SW480 (cell line): ENCODE measurements at regions not wholly inside any gene's neighbourhood (a gene's known extent, or its start where the extent isn't known, plus 50 kb on each side); places are given as distances from the start of the nearest gene placed in this dataset.

Source experiments
- DNase-seq: peaks from one replicate; pipeline ENCODE4 v3.0.0-alpha.2; 2016; ENCODE audit warnings: low spot score

DNA sequence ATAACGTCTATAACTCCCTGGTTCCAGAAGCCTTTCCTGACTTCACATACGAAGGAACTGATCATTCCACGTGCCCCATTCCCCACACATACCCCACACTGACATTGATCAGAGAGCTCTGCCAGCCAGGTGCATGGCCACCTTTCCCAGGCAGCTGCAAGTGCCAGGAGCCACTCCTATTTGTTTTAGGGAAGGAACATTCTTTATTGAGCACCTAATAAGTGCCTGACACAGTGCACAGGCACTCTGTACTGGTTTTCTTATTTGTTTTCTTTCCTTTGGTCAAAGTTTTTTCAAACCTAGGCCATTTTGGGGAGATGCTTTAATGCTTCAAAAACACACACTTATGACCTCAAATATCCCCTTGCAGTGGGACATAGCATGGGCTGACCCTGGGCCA is 50.0 kb downstream of the PITPNM2 start:
- no peak for DNase-seq

DNA sequence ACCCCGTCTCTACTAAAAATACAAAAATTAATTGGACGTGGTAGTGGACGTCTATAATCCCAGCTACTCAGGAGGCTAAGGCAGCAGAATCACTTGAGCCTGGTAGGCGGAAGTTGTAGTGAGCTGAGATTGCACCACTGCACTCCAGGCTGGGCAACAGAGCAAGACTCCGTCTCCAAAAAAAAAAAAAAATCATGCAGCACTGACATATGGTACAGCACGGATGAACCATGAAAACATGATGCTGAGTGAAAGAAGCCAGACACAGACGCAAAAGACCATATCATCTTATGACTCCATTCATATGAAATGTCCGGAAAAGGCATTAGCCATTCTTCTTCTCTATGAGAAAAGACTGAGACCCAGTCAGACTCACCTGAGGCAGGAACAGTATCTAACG is 50.4 kb downstream of the PITPNM2 start:
- DNase-seq, result no peak

DNA sequence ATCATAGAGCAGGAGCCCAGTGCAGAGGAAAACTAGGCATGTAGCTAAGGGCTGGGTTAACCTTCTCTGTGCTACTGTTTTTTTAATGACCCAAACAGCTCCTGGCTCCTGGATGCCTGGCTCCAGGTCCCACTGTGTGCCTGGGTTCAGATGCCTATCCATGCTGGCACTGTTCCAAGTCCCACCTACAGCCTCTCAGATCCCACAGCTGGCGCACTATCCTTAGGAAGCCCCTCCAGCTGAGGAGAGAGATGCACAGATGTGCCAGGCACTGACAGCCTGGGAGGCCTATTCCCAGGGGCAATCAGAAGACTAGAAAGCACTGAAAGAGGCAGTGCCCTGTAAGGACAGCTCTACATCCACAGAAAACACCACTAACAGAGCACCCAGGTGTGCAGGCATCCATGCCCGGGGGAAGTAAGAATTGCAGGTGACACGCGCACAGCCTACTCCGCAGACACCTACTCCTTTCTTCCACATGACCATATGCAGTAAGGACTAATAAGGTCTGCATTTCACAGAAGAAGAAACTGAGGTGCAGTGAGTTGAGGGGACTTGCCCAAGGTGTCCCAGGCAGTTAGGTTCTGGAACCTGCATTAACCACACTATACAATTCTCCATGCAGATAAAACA is 51.2 kb downstream of the PITPNM2 start:
- DNase-seq, result no peak

DNA sequence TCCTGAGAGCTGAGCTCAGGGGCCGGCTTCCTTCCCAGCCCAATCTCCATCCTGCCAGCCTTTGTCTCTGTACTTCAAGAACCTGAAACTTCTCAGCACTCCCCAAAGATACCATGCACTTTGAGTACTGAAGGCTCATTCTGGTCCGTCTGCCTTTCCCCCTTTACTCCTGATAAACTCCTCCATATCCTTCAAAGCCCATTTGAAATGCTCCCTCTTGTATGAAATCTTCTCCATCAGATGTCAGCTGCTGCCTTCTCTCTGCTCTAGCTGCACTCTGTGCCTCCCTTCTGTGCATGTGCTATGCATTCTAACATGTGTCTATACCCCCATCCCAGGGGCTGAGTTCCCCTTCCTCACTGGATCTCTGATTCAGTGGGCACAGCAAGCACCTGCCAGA is 52.1 kb downstream of the PITPNM2 start:
- DNase-seq, result no peak

DNA sequence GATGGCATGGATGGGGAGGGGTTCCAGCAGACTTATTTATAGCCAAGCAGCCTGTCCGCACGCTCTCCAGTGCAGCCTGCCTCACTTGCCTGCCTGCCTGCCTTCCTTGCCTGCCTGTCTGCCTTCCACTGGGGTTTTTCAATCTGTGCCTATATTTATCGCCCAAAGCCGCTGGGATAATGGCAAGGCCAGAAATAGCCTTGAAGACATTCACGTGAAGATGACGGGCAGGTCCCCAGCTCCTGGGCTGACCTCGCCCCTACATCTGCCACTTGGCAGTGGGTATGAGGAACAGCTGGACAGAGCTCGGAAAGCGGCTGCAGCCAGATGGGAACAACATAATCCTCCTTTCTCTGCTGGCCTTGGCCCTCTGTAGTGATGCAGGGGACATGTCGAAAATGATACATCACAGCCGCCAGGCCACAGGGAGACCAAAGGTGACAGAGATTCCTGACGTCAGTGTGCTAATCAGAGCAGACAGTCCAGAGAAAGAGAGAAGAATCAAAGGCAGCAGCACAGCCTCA is 53.3 kb downstream of the PITPNM2 start:
- no peak for DNase-seq

DNA sequence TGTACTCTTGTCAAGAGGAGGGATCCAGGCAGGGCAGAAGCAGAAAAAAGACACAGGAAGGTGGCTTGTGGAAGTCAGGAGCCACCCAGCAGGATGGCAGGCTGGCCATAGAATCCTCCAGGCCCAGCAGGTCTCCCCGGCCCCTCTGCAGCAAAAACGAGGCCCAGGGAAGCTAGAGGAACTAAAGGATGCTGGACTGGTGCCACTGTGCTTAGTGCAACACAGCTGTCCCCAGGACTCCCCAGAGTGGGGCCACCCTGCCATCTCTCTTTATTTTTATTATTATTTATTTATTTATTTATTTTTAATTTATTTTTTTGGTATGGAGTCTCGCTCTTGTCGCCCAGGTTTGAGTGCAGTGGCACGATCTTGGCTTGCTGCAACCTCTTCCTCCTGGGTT is 54.1 kb downstream of the PITPNM2 start:
- no peak for DNase-seq

DNA sequence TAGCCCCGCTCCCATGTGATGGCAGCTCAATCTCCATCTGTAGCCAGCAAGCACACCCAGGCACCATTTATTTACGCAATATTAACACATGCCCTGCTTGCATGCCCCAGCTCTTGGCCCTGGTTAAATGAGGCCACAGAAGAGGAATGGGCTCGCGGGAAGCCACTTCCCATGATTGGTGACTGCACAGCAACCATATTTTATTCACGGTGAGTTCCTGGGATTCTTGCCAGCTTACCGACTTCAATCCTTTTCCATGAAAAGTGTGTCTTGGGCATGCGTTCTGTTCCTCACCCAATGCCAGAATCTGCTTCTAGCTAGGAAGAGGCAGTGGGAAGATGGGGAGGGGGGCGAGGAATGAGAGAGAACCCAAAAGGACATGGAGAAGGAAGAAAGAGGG is 54.7 kb downstream of the PITPNM2 start:
- no peak for DNase-seq

DNA sequence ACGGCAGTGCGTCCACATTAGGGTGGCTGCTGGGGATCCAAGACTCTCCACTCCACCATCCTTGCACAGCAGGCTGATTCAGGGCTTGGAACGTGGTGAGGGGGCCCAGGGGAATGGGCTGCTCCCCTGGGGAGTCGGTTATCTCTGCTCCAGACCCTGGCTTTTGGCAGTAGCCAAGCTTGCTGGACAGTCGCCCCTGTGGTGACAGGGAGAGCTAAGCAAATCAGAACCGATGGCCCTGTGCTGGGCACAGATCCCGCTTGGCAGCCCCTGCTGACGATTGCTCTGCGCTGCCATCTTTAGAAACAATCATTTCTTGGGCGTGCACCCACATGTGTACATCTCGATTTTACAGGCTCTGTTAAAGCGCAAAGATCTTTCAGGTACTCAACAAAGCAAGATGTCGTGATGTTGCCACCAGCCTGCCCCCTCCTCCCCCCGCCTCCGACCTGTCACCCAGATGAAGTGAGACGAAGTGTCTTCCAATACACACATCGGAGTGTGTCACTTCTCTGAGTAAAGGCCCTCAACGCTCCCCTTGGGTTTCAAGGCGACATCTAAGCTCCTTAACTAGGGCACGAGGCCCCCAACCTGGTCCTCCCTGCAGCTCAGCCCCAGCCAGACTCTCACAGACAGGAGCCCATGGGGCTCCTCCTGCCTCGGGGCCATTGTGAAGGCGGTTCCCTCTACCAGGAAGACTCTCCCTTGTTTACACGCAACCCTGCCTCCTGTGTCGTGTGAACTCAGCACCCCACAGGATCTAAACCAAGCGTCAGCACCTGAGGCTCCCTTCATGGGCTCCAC is 55.6 kb downstream of the PITPNM2 start:
- no peak for DNase-seq

DNA sequence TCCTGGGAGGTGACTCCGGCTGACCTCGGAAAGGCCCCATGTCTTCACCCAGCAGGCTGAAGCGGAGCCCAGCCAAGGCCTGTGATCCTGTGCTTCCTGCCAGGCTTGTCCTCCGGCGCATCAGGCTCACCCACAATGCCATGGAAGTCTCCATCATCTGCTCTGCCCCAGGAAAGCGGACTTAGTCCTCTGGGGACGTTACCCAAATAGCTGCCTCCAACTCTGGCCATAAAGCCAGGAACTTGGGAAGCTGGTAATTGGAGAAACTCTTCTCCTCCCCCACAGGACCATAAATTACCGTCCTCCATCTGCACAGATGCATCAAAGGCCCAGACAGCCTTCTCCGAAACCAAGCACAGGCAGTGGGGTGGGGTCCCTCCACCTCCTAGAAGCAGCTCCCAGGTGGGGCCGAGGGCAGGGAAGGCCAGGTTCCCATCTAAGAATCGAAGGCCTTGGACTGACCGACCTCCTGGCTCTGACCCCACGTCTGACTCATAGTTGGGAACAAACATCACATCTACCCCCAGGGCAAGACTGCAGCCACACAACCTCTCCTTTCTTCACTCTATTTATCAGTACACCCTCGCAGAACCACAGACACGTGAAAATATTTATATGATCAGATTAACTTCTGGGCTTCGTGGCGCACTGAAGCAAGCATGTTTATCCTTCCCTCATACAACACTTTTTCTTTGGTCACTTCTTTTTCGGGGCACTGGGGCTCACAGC is 56.4 kb downstream of the PITPNM2 start:
- peak; percentile 59 for DNase-seq

DNA sequence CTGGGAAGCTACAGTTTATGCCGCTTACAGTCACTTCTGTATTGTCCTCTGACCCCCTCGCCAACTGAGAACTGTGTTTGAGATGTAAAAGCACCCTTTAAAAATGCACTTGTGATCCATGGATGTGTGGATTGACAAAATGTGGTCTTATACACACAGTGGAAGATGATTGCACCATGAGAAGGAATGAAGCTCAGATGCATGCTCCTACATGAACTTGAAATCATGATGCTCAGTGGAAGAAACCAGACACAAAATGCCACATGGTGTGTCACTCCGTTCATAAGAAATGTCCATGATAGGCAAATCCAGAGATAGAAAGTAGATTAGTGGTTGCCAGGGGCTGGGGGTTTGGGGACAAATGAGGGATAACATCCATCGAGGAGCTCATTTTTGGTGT is 58.0 kb downstream of the PITPNM2 start:
- no peak for DNase-seq

DNA sequence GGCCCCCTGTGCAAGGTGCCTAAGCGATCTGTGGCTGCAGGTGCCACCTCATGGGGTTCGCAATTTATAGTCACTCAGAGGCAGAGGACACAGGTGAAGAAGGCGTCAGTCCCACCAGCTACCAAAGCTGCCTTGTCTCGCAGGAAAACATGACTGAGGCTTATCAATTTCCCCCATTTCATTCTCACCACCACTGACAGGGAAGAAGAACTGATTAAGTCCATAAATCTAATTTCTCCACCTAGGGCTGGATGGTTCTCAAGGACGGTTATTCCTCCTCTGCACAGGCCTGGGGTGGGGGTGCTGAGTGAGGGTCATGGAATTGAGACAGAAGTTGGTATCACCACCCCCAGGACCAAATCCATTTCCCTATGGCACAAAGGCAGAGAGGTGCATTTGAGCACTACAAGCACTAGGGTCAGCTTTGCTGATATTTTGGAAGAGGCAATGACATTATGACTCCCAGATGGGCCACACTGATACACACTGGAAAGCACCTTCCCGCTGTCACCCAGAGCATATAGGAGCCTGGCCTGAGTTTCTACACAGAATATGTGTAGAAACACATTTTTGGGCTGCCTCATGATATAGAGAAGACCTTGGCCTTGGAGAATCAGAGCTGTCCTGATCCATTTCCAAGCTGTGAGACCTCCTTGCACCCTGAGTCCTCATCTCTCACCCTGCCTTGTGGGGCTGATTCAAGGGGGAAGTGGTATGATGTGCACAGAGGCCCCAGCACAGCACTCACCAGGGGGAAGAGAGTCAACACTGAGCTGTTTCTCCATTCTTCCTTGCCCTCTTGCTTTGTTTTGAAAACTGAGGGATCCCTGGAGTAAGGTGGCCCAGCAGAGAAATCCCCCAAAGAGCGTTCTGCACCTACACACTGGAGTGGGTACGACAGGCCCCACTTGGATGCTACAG is 59.4 kb downstream of the PITPNM2 start:
- no peak for DNase-seq

DNA sequence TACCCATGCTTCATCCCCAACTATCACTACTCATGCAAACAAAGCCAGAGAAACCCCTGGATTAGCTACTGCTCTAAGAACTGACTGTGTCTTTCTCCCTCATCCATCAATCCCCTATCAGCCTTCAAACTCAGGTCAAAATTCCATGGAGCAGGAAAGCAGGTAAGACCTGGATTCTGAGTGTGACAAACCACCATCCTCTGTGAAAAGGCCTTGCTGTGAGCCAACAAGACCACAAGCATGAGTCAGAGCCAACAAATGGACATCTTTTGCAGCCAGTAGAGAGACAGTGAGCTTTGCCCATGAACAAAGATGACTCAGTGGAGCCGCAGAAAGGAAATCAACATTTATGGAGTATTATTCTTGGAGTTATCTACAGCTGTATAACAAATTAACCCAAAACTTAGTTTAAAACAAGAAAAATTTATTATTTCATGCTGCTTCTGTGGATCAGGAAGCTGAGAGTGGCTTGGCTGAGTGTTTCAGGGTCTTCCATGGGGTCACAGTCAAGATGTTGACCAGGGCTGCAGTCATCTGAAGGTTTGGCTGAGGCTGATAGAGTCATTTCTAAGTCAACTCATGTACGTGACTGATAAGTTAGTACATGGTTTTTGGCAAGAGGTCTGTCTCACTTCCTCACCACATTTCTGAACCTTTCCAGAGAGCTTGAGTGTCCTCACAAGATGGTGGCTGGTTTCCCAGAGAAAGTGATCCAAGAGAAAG is 61.1 kb downstream of the PITPNM2 start:
- peak; percentile 93 for DNase-seq

DNA sequence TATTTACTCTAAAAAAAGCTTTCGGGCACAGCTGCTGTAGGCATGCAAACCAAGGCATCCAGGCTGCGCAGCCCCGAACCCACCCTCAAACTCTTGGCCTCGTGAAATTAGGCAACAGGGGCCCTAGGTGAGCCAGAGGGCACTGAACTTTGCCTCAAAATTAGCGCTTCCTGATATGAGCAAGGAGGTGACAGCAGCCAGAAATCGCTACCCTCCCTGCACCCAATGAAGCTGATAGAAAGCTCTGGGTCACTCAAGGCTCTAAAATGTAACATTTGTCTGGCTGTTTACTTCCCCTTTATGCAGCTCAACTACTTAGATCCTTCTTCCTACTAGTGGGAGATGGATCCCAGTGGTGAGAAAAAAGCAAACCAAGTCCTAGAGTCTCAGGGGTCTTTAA is 61.8 kb downstream of the PITPNM2 start:
- DNase-seq, result no peak

DNA sequence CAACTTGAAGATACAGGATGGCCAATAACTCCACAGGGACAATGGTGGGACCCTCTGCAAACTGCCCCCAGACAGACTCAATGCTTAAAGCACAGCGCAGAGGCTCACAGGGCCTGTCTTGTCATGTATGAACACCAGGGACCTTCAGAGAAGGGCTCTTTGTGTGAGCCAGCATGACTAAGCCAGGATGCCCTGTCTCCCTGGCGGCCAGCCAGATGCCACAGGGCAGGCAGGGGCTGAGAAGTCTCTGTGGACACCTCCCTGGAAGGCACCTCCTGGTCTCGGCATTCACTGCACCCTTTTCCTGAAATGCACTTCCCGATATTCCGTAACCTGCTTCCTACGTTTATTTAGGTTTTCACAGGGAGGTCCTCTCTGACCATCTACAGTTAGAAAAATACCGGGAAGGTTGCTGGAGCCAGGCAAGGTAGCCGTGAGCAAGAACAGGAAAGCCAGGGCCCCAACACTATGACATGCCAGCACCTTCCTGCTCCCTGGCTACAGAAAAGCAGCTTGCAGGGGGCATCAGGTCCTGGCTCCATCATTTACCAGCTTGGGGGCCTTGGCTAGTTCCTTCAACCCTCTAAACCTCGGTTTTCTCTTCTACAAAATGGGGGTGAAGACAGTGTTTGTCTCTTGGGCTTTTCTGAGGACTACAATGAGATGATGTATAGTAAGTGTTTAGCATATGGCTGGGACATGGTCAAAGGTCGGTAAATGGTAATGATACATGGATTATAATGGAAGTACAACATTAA is 65.0 kb downstream of the PITPNM2 start:
- DNase-seq, result peak; percentile 77

DNA sequence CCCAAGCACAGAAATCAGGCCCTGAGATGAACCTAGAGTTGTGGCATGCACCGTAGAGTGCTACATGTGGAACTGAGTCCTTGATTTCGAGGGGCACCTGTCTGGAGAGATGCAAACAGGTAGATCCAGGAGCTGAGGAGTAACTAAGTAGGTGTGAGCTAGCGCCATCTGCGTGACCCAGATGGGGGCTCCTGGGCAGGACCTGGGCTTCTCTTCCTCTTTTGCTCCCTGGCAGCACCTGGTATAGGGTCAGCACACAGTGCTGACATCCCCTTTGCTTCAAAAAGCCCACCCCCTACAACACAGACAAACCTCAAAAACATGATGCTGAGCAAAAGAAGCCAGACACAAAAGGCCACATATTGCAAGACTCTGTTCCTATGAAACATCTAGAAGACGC is 65.8 kb downstream of the PITPNM2 start:
- no peak for DNase-seq

DNA sequence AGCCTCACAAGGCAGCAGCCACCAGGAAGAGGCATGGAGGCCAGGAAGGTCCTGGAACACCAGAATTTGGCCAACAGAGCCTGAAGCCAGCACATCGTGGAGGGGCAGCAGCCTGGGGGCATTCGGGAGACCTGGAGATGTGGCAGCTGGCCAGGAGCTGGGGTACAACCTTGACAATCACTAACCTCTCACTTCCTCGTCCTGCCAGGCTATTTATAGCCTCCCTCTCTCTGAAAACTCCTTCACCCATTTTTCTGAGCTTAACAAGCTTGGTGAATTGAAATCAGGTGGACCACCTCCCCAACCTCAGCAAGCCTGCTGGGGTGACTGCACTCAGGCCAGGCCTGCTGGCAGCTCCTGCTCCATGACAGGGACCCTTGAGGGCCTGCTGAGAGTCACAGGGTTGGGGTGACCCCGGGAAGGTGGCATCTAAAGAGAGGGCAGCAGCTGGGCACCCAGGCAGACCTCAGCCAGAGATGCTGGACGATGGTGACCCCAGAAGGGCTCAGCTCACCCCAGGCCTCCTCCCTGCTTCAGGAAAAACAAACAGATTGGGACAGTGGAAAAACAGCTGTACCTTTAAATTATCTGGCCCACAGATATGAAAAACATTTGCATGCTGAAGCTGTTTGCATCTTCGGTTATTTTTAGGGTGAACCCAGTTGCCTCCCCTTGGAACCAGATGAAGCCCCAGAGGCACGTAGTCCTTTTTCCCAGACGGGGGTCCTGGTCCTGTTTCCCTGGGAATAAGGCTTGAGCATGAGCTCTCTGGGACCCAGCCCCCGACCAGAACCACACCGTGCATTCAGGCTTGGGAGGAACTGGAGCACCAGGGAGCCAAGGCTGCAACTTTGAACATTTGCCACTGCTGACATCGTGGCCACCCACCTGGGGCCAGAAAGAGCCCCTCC is 67.0 kb downstream of the PITPNM2 start:
- no peak for DNase-seq

DNA sequence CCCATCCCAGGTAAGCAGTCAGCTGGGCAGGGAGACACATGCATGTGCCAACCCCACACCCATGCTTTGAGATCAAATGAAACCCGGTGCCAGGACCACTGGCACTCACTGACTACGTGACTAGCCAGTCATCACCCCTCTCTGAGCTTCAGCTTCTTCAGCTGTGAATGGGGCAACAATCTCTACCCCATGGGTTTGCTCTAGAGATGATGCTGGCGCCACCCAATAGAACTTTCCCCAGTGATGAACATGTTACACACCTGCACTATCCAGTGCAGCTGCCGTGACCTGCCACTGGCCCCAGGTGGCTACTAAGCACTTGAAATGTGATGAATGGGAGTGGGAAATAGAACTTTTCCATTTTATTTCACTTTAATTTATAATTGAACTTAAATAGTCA is 70.3 kb downstream of the PITPNM2 start:
- DNase-seq, result no peak

DNA sequence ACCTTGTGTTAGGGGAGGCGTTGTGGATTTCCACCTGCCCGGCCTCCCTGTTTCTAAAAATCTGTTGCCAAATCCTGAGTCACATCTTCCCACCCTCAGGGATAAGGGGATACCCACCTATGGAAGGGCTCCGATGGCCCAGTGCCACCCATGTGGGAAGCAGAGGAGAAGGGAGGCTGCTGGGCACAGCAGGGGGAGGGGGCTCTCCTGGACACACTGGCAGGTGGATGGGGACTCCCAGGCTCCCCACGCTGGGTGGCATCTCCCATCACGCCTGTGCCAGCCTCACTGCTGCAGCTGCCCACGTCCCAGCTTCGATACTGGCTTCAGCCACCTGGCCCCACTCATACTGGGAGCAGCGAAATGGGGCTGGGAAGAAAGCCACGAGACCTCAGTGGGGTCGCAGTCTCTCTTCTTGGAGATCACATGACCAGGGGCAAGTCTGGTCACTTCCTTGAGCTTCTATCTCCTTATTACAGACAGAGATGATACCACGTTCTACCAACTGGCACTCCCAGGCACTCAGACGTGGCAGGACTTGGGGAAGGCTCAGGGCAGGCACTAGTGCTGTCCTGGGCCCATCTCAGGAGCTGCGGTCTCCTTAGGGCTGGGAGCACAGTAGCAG is 72.2 kb downstream of the PITPNM2 start:
- DNase-seq, result no peak

DNA sequence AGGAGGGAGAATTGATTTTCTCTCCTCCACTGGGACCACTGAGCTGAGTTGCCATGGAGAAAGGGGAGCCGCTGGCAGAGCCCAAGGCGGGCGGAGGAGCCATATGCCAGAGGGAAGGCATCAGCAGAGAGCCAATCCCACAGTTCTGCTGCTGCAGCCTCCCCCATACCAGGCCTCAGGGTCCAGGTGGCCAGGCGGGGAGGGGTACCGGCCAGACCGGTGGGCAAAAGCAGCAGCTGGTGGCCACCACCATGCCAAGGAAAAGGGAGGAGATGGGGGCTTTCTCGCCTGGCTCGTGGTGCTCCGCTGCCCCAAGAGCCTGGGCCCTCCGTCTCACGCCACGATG is 72.8 kb downstream of the PITPNM2 start:
- DNase-seq, result no peak
